NCI-H1694 treated with DMSO at 0.1 percent for 48 hours (cell line): ENCODE measurements at regions not wholly inside any gene's neighbourhood (a gene's known extent, or its start where the extent isn't known, plus 50 kb on each side); places are given as distances from the start of the nearest gene placed in this dataset.
A peak's percentile ranks its signal among the peaks of the same experiment; 100 is the strongest.
"Not testable (repeated sequence)": the region's sequence is repeated elsewhere in the genome, so short reads cannot be mapped to it uniquely, and the experiment has no call there.

Experiments
- DNase-seq: peaks from one replicate; lab custom pipeline; 2025; lab: John Stamatoyannopoulos, UW

- not testable (repeated sequence) for DNase-seq
Observed at GRCh38 chr4:82077471-82077995, 296.3 kb downstream of the HNRNPD start.

- DNase-seq: no peak
Observed at GRCh38 chr4:82076809-82077208, 297.0 kb downstream of the HNRNPD start.

GRCh38 chr4:82076359-82076758 is 297.4 kb downstream of the HNRNPD start:
- DNase-seq: no peak

DNA sequence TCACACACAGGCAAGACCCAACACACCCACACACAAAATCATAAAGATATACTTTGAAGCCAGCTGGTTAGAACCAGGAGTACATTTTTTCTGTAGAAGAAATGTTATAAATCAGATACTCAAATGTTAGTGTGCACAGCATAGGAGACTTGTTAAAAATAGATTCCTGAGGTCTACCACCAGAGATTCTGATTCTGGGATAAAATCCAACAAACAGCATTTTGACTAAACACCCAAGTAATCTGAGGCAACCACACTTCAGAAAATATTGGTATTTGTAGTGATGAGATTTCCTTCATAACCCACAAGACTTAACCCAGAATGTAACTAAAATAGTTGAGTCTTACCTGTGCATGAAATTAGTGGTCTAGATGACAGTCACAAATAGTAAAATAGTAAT is 301.8 kb downstream of the HNRNPD start:
- DNase-seq: no peak

GRCh38 chr4:82069883-82070638 is 303.7 kb downstream of the HNRNPD start:
- no peak for DNase-seq

DNA sequence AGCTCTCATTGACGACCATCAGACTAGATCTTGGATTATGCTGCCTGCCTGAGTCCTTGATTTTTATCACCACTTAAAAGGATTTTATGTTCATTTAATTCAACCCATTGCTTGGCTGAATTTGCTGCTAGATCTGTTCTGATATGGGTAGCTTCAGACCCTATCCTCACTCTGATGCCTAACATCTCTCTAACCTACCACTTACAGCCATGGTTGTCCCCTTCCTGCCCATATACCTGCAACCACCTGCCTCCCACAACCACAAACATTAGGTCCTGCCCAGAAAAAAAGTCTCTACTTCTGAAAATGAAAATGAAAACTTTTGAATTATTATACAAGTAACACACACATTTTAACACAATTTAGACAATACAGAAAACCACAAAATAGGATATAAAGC is 310.8 kb downstream of the HNRNPD start:
- no peak for DNase-seq

DNA sequence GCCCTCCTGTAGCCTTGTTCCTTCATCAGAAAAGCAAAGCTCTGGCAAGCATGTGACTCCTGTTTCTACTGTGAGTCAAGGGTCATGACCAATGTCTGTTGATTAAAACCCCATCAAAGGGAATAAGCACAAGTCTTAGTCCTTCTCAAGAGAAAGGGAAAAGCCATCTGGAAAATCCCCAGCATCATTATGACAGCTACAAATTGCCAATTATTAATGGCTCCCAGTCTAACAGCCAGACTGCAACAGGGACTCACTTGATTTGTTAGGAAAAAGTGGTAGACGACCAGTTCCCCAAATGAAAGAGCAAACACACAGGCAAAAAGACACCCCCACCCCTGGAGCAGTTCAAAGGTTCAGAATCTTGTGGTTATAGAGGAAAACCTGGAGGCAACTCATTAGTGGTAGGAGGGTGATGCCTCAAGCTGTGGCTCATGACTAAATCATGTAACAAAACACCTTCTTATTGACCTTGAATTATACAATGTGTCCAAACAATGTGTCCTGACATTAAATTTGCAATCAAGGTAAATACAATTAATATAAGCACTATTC is 315.7 kb downstream of the HNRNPD start:
- no peak for DNase-seq

- no peak for DNase-seq
Observed at GRCh38 chr4:82055156-82055555, 318.6 kb downstream of the HNRNPD start.

GRCh38 chr4:82053396-82053795 is 320.4 kb downstream of the HNRNPD start:
- no peak for DNase-seq

- no peak for DNase-seq
Observed at GRCh38 chr4:82050796-82051195, 323.0 kb downstream of the HNRNPD start.

DNA sequence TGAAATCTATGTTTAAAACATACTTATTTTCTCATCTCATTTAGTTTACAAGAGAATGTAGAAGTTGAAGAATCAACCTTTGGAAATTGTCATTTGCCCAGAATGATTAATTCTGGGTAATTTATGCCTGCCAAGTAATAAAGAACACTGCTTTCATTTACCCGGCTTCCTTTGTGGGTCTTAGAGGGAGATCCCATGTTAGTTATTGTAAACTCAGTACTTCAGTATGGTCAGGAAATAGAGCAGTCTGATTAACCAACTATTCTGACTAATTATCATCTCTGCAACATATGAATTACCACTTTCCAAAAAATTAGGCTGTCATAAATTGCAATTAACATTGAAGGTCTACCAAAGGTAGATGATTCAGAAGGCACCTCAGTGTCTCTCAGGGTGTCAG is 324.5 kb downstream of the HNRNPD start:
- DNase-seq: no peak

GRCh38 chr4:82047731-82048130 is 326.1 kb downstream of the HNRNPD start:
- DNase-seq: no peak

GRCh38 chr4:82046796-82047195 is 327.0 kb downstream of the HNRNPD start:
- no peak for DNase-seq

GRCh38 chr4:82045267-82045666 is 328.5 kb downstream of the HNRNPD start:
- no peak for DNase-seq

- peak; percentile 34 for DNase-seq
Observed at GRCh38 chr4:82044141-82044993, 329.4 kb downstream of the HNRNPD start.

- no peak for DNase-seq
Observed at GRCh38 chr4:82043809-82044137, 330.0 kb downstream of the HNRNPD start.

- no peak for DNase-seq
Observed at GRCh38 chr4:82043081-82043808, 330.5 kb downstream of the HNRNPD start.

DNA sequence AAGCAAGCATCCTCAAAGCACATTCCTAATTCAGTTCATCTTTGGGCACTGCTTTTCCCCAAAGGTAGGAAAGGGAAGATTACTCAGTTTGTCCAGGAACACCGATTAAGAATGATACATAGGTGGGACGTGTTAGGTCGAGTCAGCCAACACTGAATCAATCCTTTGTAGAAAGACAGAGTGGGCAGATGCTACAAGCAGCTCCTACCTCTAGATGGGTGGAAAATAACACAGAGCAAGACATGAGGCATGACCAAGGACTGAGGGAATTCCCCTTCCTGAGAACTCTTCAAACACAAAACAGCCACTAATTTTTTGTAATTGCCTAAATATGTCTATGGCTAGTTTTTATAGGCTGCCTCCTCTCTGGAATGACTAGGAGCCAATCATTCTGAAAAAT is 331.7 kb downstream of the HNRNPD start:
- no peak for DNase-seq

DNA sequence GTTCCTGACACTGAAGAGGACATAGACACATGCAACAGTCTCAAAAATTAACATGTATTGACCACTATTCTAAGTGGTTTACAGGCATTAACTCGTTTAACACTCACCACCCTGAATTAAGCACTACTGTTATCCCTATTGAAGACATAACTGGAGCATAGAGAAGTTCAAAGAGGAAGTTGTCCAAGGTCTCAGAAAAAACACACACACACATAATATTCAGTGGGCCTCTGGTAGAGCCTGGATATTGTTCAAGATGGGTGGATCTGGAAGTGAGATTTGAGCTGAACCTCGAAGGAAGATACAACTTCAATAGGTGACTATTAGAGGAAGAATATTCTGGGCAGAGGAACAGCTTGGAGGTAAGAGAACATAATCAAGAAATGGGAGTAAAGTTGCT is 334.9 kb downstream of the HNRNPD start:
- no peak for DNase-seq

- DNase-seq: no peak
Observed at GRCh38 chr4:82036181-82036580, 337.6 kb downstream of the HNRNPD start.

DNA sequence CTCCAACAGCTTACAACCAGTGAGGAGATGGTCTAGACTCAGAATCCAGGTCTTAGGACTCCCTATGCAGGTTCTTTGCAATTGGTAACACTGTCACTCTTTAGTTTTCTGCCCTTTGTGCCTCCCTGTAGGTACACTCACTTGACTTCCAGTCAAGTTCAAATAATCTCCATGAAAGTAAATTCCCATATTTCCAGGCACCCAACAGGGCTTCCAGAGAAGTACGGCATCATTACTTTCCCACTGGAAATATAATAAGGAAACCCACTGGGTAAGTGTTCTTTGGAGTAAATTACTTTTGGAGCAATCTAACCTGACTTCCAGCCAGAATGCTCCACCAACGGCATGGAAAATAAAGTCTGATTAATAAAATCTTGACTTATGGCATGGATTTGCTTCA is 338.9 kb downstream of the HNRNPD start:
- no peak for DNase-seq

- no peak for DNase-seq
Observed at GRCh38 chr4:82033862-82034261, 339.9 kb downstream of the HNRNPD start.
